GM21619 (cell line): ENCODE measurements at regions not wholly inside any gene's neighbourhood (a gene's known extent, or its start where the extent isn't known, plus 50 kb on each side); places are given as distances from the start of the nearest gene placed in this dataset.

Source experiments
- ATAC-seq: cut with Tn5 transposase; IDR thresholded peaks from one replicate; pipeline ENCODE4 v1.9.1; 2021; ENCODE audit not compliant: unreplicated experiment

GRCh38 chr7:55641273-55641691 lies 69.0 kb upstream of the VOPP1 start:
- ATAC-seq = peak; percentile 74

GRCh38 chr7:55639640-55640039 lies 67.3 kb upstream of the VOPP1 start:
- ATAC-seq = no peak

DNA sequence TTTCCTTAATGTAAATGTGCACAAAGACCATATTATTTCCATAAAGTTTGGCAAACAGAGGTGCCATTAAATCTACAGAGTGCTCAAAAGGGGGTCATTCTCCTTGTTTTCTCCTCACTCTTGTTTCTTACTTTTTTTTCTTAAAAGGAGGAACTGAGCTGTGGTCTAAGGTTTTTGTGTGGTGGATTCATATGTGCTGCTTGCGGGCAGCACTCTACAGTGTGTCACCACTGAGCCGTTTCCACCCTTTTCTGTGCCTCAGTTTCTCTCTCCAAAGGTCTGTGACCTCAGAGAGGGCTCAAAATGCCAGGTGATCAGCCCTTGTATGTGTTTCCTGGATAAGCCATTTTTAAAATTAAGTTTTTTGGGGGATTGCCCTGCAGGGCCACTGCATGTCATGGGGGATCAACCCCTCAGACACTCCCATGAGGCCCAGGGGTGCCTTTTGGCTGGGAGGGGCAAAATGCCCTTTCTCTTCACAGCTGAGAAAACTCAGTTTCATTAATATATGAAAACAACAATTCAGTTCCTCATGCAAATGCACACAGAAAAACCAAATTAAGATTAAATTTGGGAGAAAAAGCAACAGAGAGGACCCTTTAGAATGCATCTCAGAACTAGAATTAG lies 56.9 kb upstream of the VOPP1 start:
- ATAC-seq = no peak

- no peak for ATAC-seq
Observed at GRCh38 chr7:55624813-55625212, 52.5 kb upstream of the VOPP1 start.

DNA sequence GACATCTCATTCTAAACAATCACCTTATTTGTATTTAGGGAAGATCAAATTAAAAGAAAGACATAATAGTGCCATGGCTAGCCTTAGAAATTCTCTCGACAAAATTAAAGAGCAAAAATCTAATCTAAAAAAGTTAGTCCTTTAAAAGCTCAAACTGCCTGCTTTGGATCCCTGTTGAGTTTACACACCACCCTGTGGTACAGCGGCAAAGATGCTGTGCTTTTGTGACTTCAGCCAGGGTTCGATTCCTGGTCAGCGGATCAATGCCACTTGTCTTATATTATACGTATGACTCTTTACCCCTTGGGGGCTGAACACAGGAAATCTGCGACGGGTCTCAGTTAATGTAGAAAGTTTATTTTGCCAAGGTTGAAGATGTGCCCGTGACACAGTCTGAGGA lies 51.3 kb upstream of the VOPP1 start:
- ATAC-seq = no peak

GRCh38 chr7:55622241-55622640 lies 49.9 kb upstream of the VOPP1 start:
- no peak for ATAC-seq
